Caco-2 (cell line): ENCODE measurements at regions not wholly inside any gene's neighbourhood (a gene's known extent, or its start where the extent isn't known, plus 50 kb on each side); places are given as distances from the start of the nearest gene placed in this dataset.

Source experiments
- BruUV-seq: library from RNA; stranded (reverse); fragments of 400-500 nt; replicated peaks from 2 replicates; lab custom pipeline; 2021; lab: Mats Ljungman, UMichigan
- CTCF ChIA-PET: fragments of 300-600 bp; sonication (Branson Sonifier 250); formaldehyde crosslinking; loops from one replicate; lab custom pipeline; 2022; ENCODE audit warnings: antibody characterized with exemption; lab: Charles Lee
- POLR2A ChIA-PET: fragments of 300-600 bp; sonication (Branson Sonifier 250); formaldehyde crosslinking; loops from one replicate; lab custom pipeline; 2022; ENCODE audit warnings: antibody characterized with exemption; lab: Charles Lee
- DNase-seq, 2 experiments: peaks; one replicate each; pipeline versions ENCODE4 v3.0.0 to v3.0.0-alpha.2; 2020 to 2022
- H3K27me3 ChIP-seq: replicated peaks from 2 replicates; pipeline ENCODE4 v1.6.0; 2011; ENCODE audit warnings: low read length; ENCODE audit not compliant: control insufficient read depth, insufficient read depth
- H3K36me3 ChIP-seq: 2 replicates; pipeline ENCODE4 v1.5.1; 2011; ENCODE audit warnings: low read length; ENCODE audit not compliant: control insufficient read depth, insufficient read depth
- H3K4me1 ChIP-seq: fragments of 250-450 bp; sonication (Bioruptor Pico); 2 replicates; pipeline ENCODE4 v1.5.1; 2020; ENCODE audit warnings: mild to moderate bottlenecking
- H3K4me3 ChIP-seq: 2 replicates; pipeline ENCODE4 v1.5.1; 2011; ENCODE audit warnings: low read depth, mild to moderate bottlenecking, control low read depth, low read length
- H3K9me3 ChIP-seq: fragments of 250-450 bp; sonication (Bioruptor Pico); 2 replicates; pipeline ENCODE4 v1.5.1; 2020; ENCODE audit warnings: mild to moderate bottlenecking, moderate library complexity
- H3K27ac Mint-ChIP-seq: one replicate; pipeline ENCODE4 v1.8.0; 2022; ENCODE audit warnings: mixed read lengths; ENCODE audit not compliant: unreplicated experiment
- H3K27me3 Mint-ChIP-seq: one replicate; pipeline ENCODE4 v1.8.0; 2022; ENCODE audit warnings: mixed read lengths; ENCODE audit not compliant: insufficient read depth, unreplicated experiment
- H3K36me3 Mint-ChIP-seq: one replicate; pipeline ENCODE4 v1.8.0; 2022; ENCODE audit warnings: mild to moderate bottlenecking, mixed read lengths; ENCODE audit not compliant: insufficient read depth, unreplicated experiment
- H3K4me1 Mint-ChIP-seq: one replicate; pipeline ENCODE4 v1.8.0; 2022; ENCODE audit warnings: low read depth, mixed read lengths; ENCODE audit not compliant: unreplicated experiment
- H3K4me3 Mint-ChIP-seq: one replicate; pipeline ENCODE4 v1.8.0; 2022; ENCODE audit warnings: mild to moderate bottlenecking, moderate library complexity, mixed read lengths; ENCODE audit not compliant: unreplicated experiment
- H3K9me3 Mint-ChIP-seq: one replicate; pipeline ENCODE4 v1.8.0; 2022; ENCODE audit warnings: mixed read lengths; ENCODE audit not compliant: unreplicated experiment
- CTCF ChIP-seq, 2 experiments: fragments of 200-600 bp in 1 of 2; IDR thresholded peaks; 1 replicate in 1 of 2; 2 replicates in 1 of 2; pipeline versions ENCODE4 v1.5.1 to v1.8.0; 2011 to 2022; ENCODE audit warnings: antibody characterized with exemption in 1 of 2, control low read depth in 1 of 2, inconsistent platforms in 1 of 2, low read depth in 1 of 2, low read length in 1 of 2, mild to moderate bottlenecking in 1 of 2, moderate library complexity in 1 of 2; ENCODE audit not compliant: insufficient read depth in 1 of 2, severe bottlenecking in 1 of 2, unreplicated experiment in 1 of 2
- intact Hi-C: fragments of 100-400 bp; cut with micrococcal nuclease; formaldehyde crosslinking; loops from one replicate; pipeline ENCODE4 v1.10.0; 2022; ENCODE audit not compliant: unreplicated experiment

- peaks cover 4% of the 10 kb centered on the region for H3K9me3 Mint-ChIP-seq
- POLR2A ChIA-PET = no interaction called here
- no TSS peak for BruUV-seq
- no peaks in the 10 kb centered on the region for H3K4me1 ChIP-seq
- H3K9me3 ChIP-seq = 0 out of 2 replicates have a peak, but pooled peaks cover 2% of the 10 kb centered on the region
- TF ChIP-seq CTCF (IDR thresholded peaks at IDR 0.05; ENCODE audit: insufficient read depth in 1 of 2, low read depth in 1 of 2, low read length in 1 of 2, severe bottlenecking in 1 of 2, unreplicated experiment in 1 of 2) = no peak
- no peaks in the 10 kb centered on the region for H3K36me3 ChIP-seq
- DNase-seq = no peak
- H3K4me3 Mint-ChIP-seq = no peak overlapping the region
- CTCF ChIA-PET = no interaction called here
- no peak overlapping the region for H3K27ac Mint-ChIP-seq
- intact Hi-C loops = no loop called here
- H3K36me3 Mint-ChIP-seq = no peaks in the 10 kb centered on the region
- peaks cover 19% of the 10 kb centered on the region for H3K27me3 Mint-ChIP-seq
- no peak overlapping the region for H3K4me3 ChIP-seq
- H3K27me3 ChIP-seq = peaks cover 3% of the 10 kb centered on the region
- no peaks in the 10 kb centered on the region for H3K4me1 Mint-ChIP-seq
Measured at GRCh38 chr17:74079537-74080300, 123.8 kb upstream of the RPL38 start.

- H3K9me3 ChIP-seq = peaks cover 7% of the 10 kb centered on the region; the same call in 1 of the 2 replicates
- intact Hi-C loops = no loop called here
- BruUV-seq = no TSS peak
- H3K27me3 Mint-ChIP-seq = peaks cover 23% of the 10 kb centered on the region
- ChIA-PET POLR2A (no interaction called here), CTCF (no interaction called here)
- H3K27ac Mint-ChIP-seq = no peak overlapping the region
- no peak for TF ChIP-seq CTCF (IDR thresholded peaks at IDR 0.05; ENCODE audit: insufficient read depth in 1 of 2, low read depth in 1 of 2, low read length in 1 of 2, severe bottlenecking in 1 of 2, unreplicated experiment in 1 of 2)
- peaks cover 15% of the 10 kb centered on the region for H3K9me3 Mint-ChIP-seq
- H3K4me1 ChIP-seq = no peaks in the 10 kb centered on the region
- no peaks in the 10 kb centered on the region for H3K36me3 Mint-ChIP-seq
- no peak for DNase-seq
- no peak overlapping the region for H3K4me3 ChIP-seq
- no peaks in the 10 kb centered on the region for H3K4me1 Mint-ChIP-seq
- H3K27me3 ChIP-seq = peaks cover 3% of the 10 kb centered on the region
- no peaks in the 10 kb centered on the region for H3K36me3 ChIP-seq
- no peak overlapping the region for H3K4me3 Mint-ChIP-seq
Measured at GRCh38 chr17:74080656-74081582, 122.6 kb upstream of the RPL38 start.

- H3K27me3 Mint-ChIP-seq = peaks cover 22% of the 10 kb centered on the region
- CTCF ChIA-PET = no interaction called here
- no peak for DNase-seq
- BruUV-seq = no TSS peak
- intact Hi-C loops = no loop called here
- H3K4me3 ChIP-seq = no peak overlapping the region
- H3K9me3 Mint-ChIP-seq = peaks cover 15% of the 10 kb centered on the region
- H3K36me3 ChIP-seq = no peaks in the 10 kb centered on the region
- H3K4me3 Mint-ChIP-seq = no peak overlapping the region
- TF ChIP-seq CTCF (IDR thresholded peaks at IDR 0.05; ENCODE audit: insufficient read depth in 1 of 2, low read depth in 1 of 2, low read length in 1 of 2, severe bottlenecking in 1 of 2, unreplicated experiment in 1 of 2) = no peak
- H3K36me3 Mint-ChIP-seq = no peaks in the 10 kb centered on the region
- H3K4me1 Mint-ChIP-seq = no peaks in the 10 kb centered on the region
- POLR2A ChIA-PET = no interaction called here
- no peaks in the 10 kb centered on the region for H3K4me1 ChIP-seq
- peaks cover 7% of the 10 kb centered on the region; the same call in 1 of the 2 replicates for H3K9me3 ChIP-seq
- peaks cover 3% of the 10 kb centered on the region for H3K27me3 ChIP-seq
- H3K27ac Mint-ChIP-seq = no peak overlapping the region
Measured at GRCh38 chr17:74082886-74083285, 120.6 kb upstream of the RPL38 start.
